Kidney epithelial cell (primary cell): ENCODE measurements at regions not wholly inside any gene's neighbourhood (a gene's known extent, or its start where the extent isn't known, plus 50 kb on each side); places are given as distances from the start of the nearest gene placed in this dataset.
"Not testable (repeated sequence)": the region's sequence is repeated elsewhere in the genome, so short reads cannot be mapped to it uniquely, and the experiment has no call there.

Experiments
- DNase-seq: peaks from one replicate; pipeline ENCODE4 v3.0.0-alpha.2; 2010; ENCODE audit warnings: low read depth
- H3K27me3 ChIP-seq: 2 replicates; pipeline ENCODE4 v1.6.0; 2011; ENCODE audit warnings: low read length; ENCODE audit not compliant: control insufficient read depth, insufficient read depth
- H3K36me3 ChIP-seq: 2 replicates; pipeline ENCODE4 v1.5.1; 2011; ENCODE audit warnings: low read length; ENCODE audit not compliant: control insufficient read depth, insufficient read depth
- H3K4me3 ChIP-seq: 2 replicates; pipeline ENCODE4 v1.5.1; 2011; ENCODE audit warnings: low read depth, mild to moderate bottlenecking, control low read depth, low read length
- TF ChIP-seq, protein P1 (sequence below): IDR thresholded peaks from 2 replicates; pipeline ENCODE4 v1.5.1; 2011; ENCODE audit warnings: mild to moderate bottlenecking, moderate library complexity, low read length, control low read depth, inconsistent platforms; ENCODE audit not compliant: insufficient read depth, poor library complexity, severe bottlenecking

DNA sequence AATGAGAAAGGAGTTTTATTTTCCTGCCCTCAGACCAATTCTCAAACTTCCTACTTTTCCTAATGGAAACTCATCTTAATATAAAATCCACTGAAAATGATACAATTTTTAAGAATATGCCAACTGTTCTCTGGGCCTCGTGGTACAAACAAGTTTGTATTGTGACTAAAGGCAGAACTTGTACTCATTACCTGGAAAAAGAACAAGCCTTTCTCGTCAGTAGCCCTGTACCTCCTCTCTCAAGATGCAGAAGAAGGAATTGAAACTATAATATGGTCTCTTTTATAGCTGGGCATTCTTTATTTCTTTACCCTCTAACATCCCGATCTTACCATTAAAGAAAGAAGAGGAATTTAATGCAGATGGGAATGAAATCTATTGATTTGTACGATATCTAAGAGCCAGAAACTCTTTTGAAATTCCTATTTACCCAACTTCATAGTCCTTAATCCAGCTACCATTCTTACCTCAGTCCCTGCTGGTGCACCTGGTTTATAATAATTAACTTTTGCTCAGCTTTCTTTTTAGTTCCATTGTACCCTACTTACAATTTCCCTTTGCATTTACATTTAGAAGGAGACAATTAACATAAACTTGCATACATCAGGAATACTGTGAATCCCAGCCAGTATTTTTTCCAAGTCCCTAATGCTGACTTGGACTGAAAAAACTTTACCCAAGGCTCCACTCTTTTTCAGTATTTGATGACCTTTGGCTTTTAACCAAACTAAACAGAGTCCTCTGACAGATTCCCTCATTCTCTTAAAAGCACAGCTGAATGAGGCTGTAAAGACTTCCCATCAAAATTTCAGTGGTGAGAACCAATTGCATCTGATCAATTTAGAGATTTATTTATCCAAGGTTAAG lies 1162.4 kb downstream of the BRINP3 start:
- TF ChIP-seq, protein P1, sequence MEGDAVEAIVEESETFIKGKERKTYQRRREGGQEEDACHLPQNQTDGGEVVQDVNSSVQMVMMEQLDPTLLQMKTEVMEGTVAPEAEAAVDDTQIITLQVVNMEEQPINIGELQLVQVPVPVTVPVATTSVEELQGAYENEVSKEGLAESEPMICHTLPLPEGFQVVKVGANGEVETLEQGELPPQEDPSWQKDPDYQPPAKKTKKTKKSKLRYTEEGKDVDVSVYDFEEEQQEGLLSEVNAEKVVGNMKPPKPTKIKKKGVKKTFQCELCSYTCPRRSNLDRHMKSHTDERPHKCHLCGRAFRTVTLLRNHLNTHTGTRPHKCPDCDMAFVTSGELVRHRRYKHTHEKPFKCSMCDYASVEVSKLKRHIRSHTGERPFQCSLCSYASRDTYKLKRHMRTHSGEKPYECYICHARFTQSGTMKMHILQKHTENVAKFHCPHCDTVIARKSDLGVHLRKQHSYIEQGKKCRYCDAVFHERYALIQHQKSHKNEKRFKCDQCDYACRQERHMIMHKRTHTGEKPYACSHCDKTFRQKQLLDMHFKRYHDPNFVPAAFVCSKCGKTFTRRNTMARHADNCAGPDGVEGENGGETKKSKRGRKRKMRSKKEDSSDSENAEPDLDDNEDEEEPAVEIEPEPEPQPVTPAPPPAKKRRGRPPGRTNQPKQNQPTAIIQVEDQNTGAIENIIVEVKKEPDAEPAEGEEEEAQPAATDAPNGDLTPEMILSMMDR: no peak
- no peaks in the 10 kb centered on the region for H3K36me3 ChIP-seq
- no peak for DNase-seq
- H3K27me3 ChIP-seq: no peaks in the 10 kb centered on the region
- no peak overlapping the region for H3K4me3 ChIP-seq

- Histone ChIP-seq H3K36me3 (no peaks in the 10 kb centered on the region), H3K27me3 (no peaks in the 10 kb centered on the region), H3K4me3 (no peak overlapping the region)
- no peak for DNase-seq
- TF ChIP-seq, protein P1: no peak
These were observed 1154.6 kb downstream of the BRINP3 start for GRCh38 chr1:189323091-189323490.

DNA sequence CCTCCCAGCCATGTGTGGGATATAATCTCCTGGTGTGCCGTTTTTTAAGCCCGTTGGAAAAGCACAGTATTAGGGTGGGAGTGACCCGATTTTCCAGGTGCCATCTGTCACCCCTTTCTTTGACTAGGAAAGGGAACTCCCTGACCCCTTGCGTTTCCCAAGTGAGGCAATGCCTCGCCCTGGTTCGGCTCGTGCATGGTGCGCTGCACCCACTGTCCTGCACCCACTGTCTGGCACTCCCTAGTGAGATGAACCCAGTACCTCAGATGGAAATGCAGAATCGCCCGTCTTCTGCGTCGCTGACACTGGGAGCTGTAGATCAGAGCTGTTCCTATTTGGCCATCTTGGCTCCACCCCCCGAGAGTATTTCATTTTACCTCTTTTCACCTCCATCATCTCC lies 1146.6 kb downstream of the BRINP3 start:
- not testable (repeated sequence) for H3K36me3 ChIP-seq, H3K4me3 ChIP-seq, DNase-seq

GRCh38 chr1:189336115-189337100 lies 1141.3 kb downstream of the BRINP3 start:
- DNase-seq: no peak
- H3K36me3 ChIP-seq: no peaks in the 10 kb centered on the region
- TF ChIP-seq, protein P1: no peak
- no peak overlapping the region for H3K4me3 ChIP-seq
- H3K27me3 ChIP-seq: no peaks in the 10 kb centered on the region

More for the DNA sequence above, 1146.6 kb downstream of the BRINP3 start:
- not testable (repeated sequence) for H3K27me3 ChIP-seq

DNA sequence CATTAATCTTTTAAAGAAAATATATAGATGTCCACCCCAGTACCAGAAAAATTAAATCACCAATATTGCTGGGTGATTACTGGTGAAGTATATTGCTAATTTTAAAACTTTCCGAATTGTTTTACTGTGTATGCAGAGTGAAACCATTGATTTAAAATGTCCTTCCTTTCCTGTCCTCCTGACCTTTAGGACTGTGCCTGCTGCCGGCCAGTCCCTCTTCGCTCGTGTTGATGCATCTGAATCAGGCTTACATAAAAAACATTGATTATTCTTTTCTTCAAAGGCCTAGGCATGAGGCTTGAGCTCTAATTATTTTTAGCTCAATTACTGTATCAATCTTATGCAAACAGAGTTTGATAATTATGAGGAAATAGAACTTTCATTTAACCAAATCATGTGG lies 1128.1 kb downstream of the BRINP3 start:
- DNase-seq: no peak
- no peaks in the 10 kb centered on the region for H3K36me3 ChIP-seq
- TF ChIP-seq, protein P1: no peak
- no peak overlapping the region for H3K4me3 ChIP-seq
- H3K27me3 ChIP-seq: no peaks in the 10 kb centered on the region

DNA sequence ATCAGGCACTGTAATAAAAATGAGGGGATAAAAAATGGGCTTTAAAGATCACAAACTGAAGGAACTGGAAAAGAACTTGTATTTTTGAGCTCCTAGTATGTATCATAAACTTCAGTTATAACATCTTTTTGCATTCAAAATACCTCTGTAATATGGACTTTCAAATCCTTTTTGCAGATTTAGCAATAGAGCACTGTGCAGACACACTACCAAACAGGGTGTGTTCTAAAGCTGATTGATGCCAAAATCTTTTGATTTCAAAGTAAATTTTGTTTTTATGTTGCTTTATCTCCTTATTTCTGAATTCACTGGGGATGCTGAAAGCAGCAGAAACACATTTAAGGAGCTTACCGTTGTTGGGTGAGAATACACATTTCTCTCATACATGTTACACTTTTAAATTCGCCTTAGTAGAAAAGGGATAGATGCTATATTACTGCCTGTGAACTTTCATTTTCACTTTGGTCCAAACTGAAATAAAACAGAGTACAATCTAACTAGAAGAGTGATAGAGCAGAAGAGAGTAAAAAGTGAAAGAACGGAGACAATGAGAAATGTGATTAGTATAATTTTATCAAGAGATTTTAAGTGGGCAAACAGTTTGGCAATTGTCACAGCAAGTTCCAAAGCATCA lies 1126.6 kb downstream of the BRINP3 start:
- no peak for DNase-seq
- no peak overlapping the region for H3K4me3 ChIP-seq
- no peaks in the 10 kb centered on the region for H3K36me3 ChIP-seq
- H3K27me3 ChIP-seq: no peaks in the 10 kb centered on the region
- TF ChIP-seq, protein P1: no peak
